GM21786 (cell line): ENCODE measurements at regions not wholly inside any gene's neighbourhood (a gene's known extent, or its start where the extent isn't known, plus 50 kb on each side); places are given as distances from the start of the nearest gene placed in this dataset.

ENCODE experiments used
- ATAC-seq: cut with Tn5 transposase; IDR thresholded peaks from one replicate; pipeline ENCODE4 v1.9.1; 2021; ENCODE audit not compliant: unreplicated experiment

- ATAC-seq = no peak
Measured at GRCh38 chr18:10056506-10056905, 142.7 kb downstream of the VAPA start.

- ATAC-seq = no peak
Measured at GRCh38 chr18:10057401-10057893, 143.6 kb downstream of the VAPA start.

GRCh38 chr18:10057894-10058791, 144.3 kb downstream of the VAPA start:
- ATAC-seq = no peak

GRCh38 chr18:10059610-10060468, 146.0 kb downstream of the VAPA start:
- ATAC-seq = no peak

DNA sequence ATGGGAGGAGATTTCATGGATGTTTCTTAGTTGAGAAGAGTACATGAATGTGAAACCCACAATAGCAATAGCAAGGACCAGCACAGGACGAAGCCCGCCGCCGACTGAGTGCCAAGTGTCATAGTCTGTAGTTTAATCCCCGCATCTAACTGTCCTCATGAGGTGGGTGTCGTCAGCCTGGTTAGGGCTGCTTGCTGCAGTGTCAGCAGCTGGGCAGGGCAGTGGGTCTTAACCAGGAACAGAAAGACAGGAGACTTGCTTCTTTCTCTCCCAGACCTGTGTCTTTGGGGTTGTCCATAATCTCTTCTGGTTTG, 146.6 kb downstream of the VAPA start:
- ATAC-seq = no peak

DNA sequence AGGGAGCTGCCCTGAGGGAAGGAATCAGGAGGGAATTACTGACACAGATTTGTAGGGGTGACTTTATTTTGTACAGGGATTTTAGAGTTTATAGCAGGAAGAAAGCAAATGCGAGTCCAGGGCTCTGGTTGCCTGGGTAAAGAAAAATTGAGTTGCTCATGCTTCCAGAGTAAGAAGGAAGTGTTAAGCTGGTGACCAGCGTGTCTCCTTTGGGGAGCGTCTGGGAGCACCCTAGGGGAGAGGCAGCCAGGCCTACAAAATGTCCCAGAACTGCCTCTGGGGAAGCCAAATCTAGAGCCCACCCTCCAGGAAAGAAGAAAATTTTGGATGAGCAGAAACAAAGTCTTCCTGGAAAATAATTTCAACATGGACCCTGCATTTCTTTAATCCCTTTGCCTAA, 147.0 kb downstream of the VAPA start:
- ATAC-seq = no peak

DNA sequence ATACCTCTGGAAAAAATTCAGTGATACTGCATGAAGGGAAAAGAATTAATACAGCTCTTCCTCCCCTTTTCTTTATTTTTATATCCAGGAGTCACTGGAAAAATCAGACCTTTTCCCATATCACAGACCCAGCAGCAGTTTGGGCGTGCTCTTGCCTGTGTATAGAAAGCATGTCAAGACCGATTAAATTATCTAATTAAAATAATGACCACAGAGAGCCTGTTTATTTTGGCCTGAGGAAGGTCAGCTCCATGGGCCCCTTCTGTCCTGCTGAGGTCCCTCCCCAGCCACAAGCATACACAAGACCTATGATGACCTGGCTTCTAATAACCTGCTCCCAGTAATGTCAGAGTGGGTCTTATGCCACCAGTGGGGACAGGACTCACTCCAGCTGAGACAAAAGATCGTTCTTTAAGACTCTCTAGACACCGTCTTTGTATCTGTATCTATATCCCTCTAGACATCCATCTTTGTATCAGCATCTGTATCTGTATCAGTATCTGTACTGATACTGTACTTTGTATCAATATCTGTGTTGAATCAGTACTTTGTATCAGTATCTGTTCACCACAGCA, 147.8 kb downstream of the VAPA start:
- ATAC-seq = no peak

DNA sequence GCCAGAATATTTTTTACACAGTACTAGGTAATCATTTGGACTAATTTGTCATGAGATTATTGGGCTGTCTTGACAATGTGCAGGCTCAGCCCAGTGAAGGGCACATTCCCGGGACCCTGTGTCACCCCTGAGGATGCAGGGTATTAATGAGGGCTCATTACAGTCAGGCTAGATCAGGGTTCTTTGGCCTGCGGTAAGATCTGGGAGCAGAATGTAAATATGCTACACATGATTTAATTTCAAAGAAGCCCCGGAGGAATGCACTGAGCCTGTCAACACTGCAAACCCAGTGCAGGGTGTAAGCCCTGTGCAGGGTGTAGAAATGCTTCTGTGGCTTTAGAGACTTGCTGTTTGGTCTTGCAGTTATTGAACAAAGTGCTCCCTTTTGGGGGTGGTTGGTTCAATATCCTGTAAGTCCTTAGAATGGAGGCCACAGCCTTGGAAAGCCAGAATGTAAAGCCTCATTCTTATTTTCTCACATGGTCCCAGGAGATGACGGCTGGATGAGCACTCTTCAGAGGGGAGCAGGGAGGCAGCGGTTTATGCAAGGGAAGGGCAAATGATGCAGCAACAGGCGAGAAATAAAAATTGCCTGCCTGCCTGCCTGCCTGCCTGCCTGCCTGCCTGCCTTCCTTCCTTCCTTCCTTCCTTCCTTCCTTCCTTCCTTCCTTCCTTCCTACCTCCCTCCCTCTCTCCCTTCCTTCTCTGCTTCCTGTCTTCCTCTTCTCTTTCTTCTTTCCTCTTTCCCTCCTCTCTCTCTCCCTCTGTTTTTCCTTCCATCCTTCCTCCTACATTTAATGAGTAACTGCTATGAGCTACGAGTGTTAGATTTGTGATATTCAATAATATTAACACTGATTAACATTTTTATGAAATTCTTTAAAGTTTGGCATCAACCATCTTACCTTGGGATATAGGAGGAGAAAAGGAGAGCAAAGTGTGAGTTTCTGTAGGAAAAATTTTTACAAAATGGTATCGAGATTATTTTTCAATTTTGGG, 148.8 kb downstream of the VAPA start:
- no peak for ATAC-seq

DNA sequence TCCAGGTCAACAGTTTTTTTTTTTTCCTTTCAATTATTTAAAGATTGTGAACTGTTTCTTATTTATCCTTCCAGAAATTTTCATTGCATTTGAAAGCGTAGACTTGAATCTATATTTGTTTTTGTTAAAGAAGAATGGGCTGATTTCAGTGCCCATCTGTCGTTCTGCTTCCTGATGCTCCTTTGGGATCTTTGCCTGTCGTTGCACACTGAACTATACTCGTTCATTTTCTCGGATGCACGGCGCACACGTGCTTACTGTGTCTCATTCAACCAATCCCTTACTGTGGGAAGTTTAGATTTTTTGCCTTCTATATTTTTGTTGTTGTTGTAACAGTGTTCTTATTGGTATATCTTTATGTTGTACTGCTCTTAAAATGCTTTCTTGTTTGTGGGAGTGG, 149.7 kb downstream of the VAPA start:
- ATAC-seq = no peak

DNA sequence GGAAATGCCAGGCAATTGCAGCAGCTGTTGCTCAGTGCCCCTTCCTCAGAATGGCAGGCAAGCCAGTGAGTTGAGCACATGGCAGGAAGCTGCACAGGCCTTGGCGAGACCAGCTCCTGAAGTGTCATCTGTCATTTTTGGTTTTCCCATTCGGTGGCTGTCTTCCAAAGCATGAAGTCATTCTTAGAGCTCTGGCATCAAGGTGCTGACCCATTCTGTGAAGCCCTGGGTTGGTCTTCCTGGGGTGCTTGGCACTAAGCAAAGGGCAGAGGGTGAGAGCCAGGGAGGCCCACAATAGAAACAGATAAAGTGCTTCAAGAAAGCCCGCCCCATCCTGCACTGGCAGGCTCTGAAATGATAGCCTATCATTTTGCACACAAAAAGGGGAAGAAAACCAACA, 150.5 kb downstream of the VAPA start:
- no peak for ATAC-seq

- no peak for ATAC-seq
Measured at GRCh38 chr18:10065296-10065695, 151.5 kb downstream of the VAPA start.

DNA sequence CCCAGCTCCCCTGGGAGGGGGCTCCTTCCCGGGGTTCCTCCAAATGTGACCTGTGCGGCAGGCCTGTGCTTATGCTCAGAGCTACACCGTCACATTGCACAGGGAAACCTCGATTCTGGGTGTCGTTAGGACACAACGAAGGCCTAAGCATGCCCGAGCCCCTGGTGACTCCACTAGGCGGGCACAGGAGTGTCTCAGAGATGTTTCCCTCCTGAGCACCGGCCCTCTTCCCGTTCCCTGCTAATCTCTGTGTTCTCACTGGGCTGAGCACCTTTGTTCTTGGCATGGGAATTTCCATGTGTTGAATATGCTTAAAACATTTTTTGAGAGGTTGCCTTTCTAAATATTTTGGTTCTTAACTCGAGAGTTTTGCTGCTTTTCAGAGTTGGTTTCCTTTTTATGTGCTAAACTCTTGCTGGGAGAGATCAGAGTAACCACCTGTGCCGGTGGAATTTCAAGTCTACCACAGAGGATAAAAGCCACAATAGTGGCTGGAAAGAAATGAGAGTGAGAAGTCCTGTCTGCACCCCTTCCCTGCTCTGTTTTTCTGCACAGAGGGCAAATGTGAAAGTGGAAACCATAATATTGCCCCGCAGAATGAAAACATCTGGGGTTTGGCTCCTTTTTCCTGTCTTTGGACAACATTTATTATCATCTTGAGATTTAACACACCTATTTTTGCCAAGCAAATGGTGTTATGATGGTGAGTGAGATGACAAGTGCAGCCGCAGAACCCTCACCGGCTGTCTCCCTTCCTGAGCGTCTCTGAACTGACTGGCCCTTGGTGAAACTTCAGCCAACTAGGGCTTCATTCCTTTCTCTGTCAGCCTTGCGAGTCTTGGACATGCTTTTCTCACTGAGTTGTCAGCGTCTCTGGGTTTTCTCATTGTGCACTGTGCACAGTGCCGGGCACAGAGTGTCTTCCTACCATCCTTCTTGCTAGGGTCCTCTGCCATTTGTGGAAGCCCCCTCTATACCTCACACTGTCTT, 154.1 kb downstream of the VAPA start:
- ATAC-seq = no peak

DNA sequence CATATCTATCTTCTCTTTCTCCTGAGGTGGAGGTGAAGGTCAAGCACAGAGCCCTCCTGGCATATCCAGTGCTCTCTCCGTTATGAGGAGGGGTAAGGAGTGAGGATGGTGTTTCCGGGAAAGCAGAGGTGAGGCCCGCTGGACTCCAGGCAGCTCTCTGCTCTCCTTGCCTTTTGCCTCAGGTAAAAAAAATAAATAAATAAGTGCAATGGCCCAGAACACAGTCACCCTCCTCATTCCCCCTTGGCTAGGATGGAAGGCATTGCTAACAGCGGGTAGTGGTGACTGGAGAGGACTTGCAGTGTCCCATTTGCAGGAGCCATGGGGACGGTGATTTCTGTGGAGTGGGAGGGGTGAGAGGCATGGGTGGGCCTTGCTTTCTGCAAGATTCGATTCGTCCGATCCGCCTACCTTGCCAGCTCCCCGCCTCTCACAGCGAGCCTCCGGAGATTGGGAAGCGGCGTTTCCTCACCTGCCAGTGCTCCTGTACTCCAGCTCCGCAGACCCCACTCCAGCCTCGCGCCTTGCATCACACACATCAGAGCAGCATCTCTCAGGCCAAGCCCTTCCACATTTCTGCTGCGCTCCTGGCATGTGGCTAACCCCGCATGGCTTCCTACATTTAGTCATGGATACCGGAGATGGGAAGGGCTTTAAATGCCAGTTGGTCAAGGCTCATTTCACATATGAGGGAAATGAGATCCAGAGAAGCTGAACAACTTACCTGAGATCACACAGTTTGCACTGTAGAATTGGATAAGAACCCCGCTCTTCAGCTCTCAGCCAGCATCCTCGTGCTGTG, 155.2 kb downstream of the VAPA start:
- ATAC-seq = no peak

GRCh38 chr18:10070561-10071000, 156.8 kb downstream of the VAPA start:
- ATAC-seq = no peak

- ATAC-seq = no peak
Measured at GRCh38 chr18:10072671-10073175, 158.9 kb downstream of the VAPA start.

GRCh38 chr18:10074110-10074509, 160.3 kb downstream of the VAPA start:
- ATAC-seq = no peak

GRCh38 chr18:10074728-10075127, 160.9 kb downstream of the VAPA start:
- ATAC-seq = no peak

DNA sequence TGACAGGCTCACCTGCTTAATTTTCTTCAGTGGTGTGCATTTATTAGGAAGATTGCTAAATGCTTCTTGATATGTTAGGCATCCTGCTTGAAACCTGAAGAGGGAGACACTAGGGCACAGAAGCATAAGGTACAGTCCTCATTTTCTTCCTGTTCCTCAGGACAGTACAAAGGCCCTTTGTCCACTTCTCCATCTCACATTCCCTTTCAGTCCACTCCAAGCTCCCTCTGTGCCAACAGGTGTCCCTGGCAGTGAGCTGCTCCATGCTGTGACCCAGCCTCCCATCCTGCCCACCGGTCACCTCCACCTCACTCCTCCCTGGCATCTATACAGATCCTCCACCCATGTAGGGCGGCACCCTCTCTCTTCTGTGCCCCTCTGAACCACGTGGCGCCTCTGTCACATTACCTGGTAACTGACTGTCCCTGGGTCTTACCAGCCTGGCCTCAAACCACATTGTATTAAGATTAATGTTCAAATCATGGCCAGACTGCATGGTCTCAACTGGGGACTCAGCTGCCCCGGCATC, 162.8 kb downstream of the VAPA start:
- no peak for ATAC-seq
